ENCODE measurements at regions not wholly inside any gene's neighbourhood (a gene's known extent, or its start where the extent isn't known, plus 50 kb on each side); places are given as distances from the start of the nearest gene placed in this dataset.

DNA sequence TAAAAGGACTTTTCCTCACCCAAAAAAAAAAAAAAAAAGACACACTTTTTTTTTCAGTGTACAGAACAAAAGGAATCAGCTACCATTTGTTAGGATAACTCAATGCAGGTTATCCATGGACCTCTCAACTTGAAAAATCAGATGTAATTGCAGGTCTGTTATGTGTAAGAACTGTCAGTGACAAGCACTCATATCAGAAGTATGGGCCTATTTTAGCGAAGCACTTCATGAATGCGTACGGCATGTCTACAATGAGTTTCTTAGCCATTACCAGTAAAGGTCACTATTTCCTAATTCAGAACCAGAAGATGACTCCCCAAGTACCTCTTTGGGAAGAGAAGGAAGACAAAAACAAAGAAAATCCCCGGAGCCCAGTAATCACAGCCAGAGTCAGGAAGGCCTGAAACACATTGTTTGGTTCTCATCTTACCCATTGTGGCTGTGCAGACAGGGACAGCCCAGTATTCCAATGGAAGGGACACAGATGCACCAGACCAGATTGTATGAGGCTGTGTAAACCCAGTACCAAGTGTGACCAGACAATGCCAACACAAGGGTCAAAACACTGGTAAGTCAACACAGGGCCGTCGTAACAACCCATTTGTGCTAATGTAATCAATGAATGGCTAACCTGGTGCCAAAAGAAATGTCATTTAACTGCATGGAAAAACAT is 188.0 kb downstream of the PMP22 start:
- no peak for ATAC-seq
- intact Hi-C loops (cut with DNase I), result no loop called here
- no peaks in the 10 kb centered on the region for H3K9me3 ChIP-seq
- no peaks in the 10 kb centered on the region for H3K4me1 ChIP-seq
- H3K27me3 ChIP-seq, result no peaks in the 10 kb centered on the region
- no peaks in the 10 kb centered on the region for H3K36me3 ChIP-seq
- no peak for DNase-seq
- WGBS, 2 donors, result 70 to 73% methylated on average over 6 of the region's 6 CpGs
- no peak for FAIRE-seq
- no peak overlapping the region for H3K4me3 ChIP-seq
- no peak overlapping the region for H3K27ac ChIP-seq
- TF ChIP-seq, protein P1, sequence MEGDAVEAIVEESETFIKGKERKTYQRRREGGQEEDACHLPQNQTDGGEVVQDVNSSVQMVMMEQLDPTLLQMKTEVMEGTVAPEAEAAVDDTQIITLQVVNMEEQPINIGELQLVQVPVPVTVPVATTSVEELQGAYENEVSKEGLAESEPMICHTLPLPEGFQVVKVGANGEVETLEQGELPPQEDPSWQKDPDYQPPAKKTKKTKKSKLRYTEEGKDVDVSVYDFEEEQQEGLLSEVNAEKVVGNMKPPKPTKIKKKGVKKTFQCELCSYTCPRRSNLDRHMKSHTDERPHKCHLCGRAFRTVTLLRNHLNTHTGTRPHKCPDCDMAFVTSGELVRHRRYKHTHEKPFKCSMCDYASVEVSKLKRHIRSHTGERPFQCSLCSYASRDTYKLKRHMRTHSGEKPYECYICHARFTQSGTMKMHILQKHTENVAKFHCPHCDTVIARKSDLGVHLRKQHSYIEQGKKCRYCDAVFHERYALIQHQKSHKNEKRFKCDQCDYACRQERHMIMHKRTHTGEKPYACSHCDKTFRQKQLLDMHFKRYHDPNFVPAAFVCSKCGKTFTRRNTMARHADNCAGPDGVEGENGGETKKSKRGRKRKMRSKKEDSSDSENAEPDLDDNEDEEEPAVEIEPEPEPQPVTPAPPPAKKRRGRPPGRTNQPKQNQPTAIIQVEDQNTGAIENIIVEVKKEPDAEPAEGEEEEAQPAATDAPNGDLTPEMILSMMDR (IDR thresholded peaks at IDR 0.05), result no peak

DNA sequence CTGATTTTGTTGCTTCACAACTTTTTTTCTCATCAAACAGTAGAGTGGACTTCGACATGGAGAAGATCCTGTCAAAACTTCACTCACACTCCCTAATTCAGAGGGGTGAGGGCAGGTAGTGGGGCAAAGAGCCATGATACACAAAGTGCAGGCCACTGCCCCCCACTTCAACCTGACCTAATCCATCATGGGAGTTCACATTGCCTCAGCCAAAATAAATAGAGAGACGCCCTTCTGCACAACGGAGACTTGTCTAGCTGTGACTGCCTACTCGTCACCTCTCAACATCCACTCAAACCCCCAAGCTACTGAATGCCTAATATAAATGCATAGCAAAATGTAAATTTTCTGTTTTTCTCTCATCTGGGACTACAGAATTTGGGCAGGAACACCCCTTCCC is 213.2 kb downstream of the PMP22 start:
- no peak overlapping the region for H3K27ac ChIP-seq
- no peaks in the 10 kb centered on the region for H3K36me3 ChIP-seq
- WGBS, 2 donors, result 26 to 30% methylated on average over 4 of the region's 4 CpGs
- FAIRE-seq (no peak), DNase-seq (no peak), ATAC-seq (no peak)
- peaks cover 0 to 16% (median 3%) of the 10 kb centered on the region in 4 donors for H3K27me3 ChIP-seq
- no peak overlapping the region for H3K4me3 ChIP-seq
- intact Hi-C loops (cut with DNase I), result no loop called here
- no peaks in the 10 kb centered on the region for H3K4me1 ChIP-seq
- TF ChIP-seq, protein P1 (IDR thresholded peaks at IDR 0.05), result no peak
- H3K9me3 ChIP-seq, result no peaks in the 10 kb centered on the region

DNA sequence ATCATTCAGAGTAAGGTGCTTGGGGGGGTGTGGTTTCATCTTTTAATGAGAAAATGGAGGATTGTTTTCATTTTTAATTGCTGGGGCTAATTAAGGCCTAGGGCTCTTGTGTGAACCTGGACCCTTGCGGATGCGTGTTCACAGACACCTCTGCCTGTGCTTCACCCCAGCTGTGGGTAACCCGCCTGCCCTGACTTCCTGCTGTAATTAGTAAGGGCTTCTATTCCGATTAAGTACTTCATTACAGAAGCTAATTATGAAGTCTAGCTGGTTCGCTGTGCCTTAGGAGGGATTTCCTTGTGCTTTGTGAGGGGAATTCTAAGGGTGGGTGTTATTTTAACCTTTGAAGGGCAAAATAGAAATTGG is 215.3 kb downstream of the PMP22 start:
- H3K4me1 ChIP-seq, result no peaks in the 10 kb centered on the region
- FAIRE-seq (no peak), DNase-seq (no peak), ATAC-seq (no peak)
- no peaks in the 10 kb centered on the region for H3K9me3 ChIP-seq
- H3K27ac ChIP-seq, result no peak overlapping the region
- no peak overlapping the region for H3K4me3 ChIP-seq
- TF ChIP-seq, protein P1 (IDR thresholded peaks at IDR 0.05), result no peak
- no peaks in the 10 kb centered on the region for H3K36me3 ChIP-seq
- H3K27me3 ChIP-seq, result peaks cover 0 to 16% (median 3%) of the 10 kb centered on the region in 4 donors
- intact Hi-C loops (cut with DNase I), result no loop called here
- WGBS, 2 donors, result 73 to 76% methylated on average over 5 of the region's 5 CpGs

DNA sequence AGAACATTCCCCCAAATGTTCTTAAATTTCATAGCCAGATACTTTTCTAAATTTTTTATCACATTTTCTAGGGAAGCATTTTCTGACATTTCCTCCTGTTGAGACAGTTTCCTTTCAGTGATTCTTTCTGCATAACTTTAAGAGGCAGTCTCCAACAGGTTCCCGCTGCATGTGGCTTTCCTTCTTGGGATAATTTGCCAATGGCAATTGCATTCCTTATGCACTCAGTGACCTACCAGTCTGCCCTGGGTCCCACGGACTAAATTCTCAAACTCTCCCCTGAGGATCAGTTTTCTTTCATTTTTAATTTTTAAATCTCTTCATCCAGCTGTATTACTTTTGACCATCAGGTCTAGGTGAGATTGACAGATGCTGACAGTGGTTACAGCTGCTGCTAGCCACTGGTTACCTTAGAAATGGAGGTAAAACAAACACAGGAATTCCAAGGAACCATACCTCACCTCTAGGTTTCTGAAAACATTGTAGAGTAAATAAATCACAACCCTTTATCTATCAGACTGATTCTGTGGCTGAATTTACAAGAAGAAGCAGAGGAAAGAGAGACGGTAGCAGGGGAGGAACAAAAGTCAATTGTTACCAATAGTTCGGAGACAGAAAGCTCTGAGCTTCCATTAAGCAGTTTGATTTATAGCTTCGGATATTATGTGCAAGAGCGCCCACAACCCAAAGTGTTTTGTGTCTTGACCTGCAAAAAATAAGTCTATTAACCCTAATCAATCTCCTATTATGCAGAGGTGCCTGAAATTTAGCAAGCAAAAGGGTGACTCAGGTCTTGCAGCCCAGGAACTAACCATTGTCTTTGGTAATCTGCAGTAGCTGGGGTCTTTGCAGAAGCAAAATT is 216.0 kb downstream of the PMP22 start:
- FAIRE-seq, result no peak
- 19 to 21% methylated on average over 6 of the region's 6 CpGs for whole genome bisulfite sequencing, 2 donors
- intact Hi-C loops (cut with DNase I), result no loop called here

More for the DNA sequence above, 216.0 kb downstream of the PMP22 start:
- peaks cover 0 to 16% (median 2%) of the 10 kb centered on the region in 4 donors for H3K27me3 ChIP-seq
- H3K36me3 ChIP-seq, result no peaks in the 10 kb centered on the region
- no peak for DNase-seq
- H3K27ac ChIP-seq, result no peak overlapping the region
- H3K9me3 ChIP-seq, result no peaks in the 10 kb centered on the region
- no peak overlapping the region for H3K4me3 ChIP-seq
- no peak for ATAC-seq
- TF ChIP-seq, protein P1 (IDR thresholded peaks at IDR 0.05), result no peak
- no peaks in the 10 kb centered on the region for H3K4me1 ChIP-seq
